ENCODE measurements at regions not wholly inside any gene's neighbourhood (a gene's known extent, or its start where the extent isn't known, plus 50 kb on each side); places are given as distances from the start of the nearest gene placed in this dataset.

- Mint-ChIP-seq H3K27me3 (ENCODE audit: insufficient read depth, low read depth) (peaks cover 6% of the 10 kb centered on the region), H3K36me3 (no peaks in the 10 kb centered on the region), H3K4me3 (no peak overlapping the region), H3K9me3 (no peaks in the 10 kb centered on the region), H3K4me1 (peaks cover 13% of the 10 kb centered on the region), H3K27ac (no peak overlapping the region)
- H3F3A ChIP-seq (ENCODE audit: low read depth) = no peaks in the 10 kb centered on the region
- no peak overlapping the region for H3K4me3 ChIP-seq
- no peaks in the 10 kb centered on the region for H3K4me1 ChIP-seq
- no peak for DNase-seq (ENCODE audit: low spot score)
- no peak for TF ChIP-seq CTCF (IDR thresholded peaks at IDR 0.05)
- no peak for TF ChIP-seq EZH2 (IDR thresholded peaks at IDR 0.05)
- TF ChIP-seq EZH2phosphoT487 (IDR thresholded peaks at IDR 0.05) = no peak
- H3K79me2 ChIP-seq (ENCODE audit: low read depth) = no peaks in the 10 kb centered on the region
- no peak overlapping the region for H2AFZ ChIP-seq (replicated peaks)
- H3K36me3 ChIP-seq = no peaks in the 10 kb centered on the region
- no peaks in the 10 kb centered on the region for H4K20me1 ChIP-seq (ENCODE audit: low read depth)
- no peak overlapping the region for H3K27ac ChIP-seq
- H3K9me3 ChIP-seq (ENCODE audit: low read depth) = no peaks in the 10 kb centered on the region
- H3K9ac ChIP-seq = no peak overlapping the region
- H3K27me3 ChIP-seq = no peaks in the 10 kb centered on the region
- H3K4me2 ChIP-seq = no peak overlapping the region
These were observed 113.6 kb upstream of the GADD45A start for GRCh38 chr1:67571406-67571805.

GRCh38 chr1:67571901-67572593 lies 113.0 kb upstream of the GADD45A start:
- H3K36me3 Mint-ChIP-seq = no peaks in the 10 kb centered on the region
- no peaks in the 10 kb centered on the region for H3K79me2 ChIP-seq (ENCODE audit: low read depth)
- H3K4me1 Mint-ChIP-seq = peaks cover 13% of the 10 kb centered on the region
- no peaks in the 10 kb centered on the region for H3K9me3 Mint-ChIP-seq
- H3K9me3 ChIP-seq (ENCODE audit: low read depth) = no peaks in the 10 kb centered on the region
- H3K27ac ChIP-seq = no peak overlapping the region
- H2AFZ ChIP-seq (replicated peaks) = no peak overlapping the region
- no peak overlapping the region for H3K4me3 Mint-ChIP-seq
- H3K4me1 ChIP-seq = no peaks in the 10 kb centered on the region
- no peak overlapping the region for H3K4me3 ChIP-seq
- H3K9ac ChIP-seq = no peak overlapping the region
- peaks cover 6% of the 10 kb centered on the region for H3K27me3 Mint-ChIP-seq (ENCODE audit: insufficient read depth, low read depth)
- no peaks in the 10 kb centered on the region for H4K20me1 ChIP-seq (ENCODE audit: low read depth)
- H3F3A ChIP-seq (ENCODE audit: low read depth) = no peaks in the 10 kb centered on the region
- no peak for TF ChIP-seq CTCF (IDR thresholded peaks at IDR 0.05)
- TF ChIP-seq EZH2 (IDR thresholded peaks at IDR 0.05) = no peak
- TF ChIP-seq EZH2phosphoT487 (IDR thresholded peaks at IDR 0.05) = no peak
- no peak for DNase-seq (ENCODE audit: low spot score)
- no peak overlapping the region for H3K4me2 ChIP-seq
- no peaks in the 10 kb centered on the region for H3K36me3 ChIP-seq
- H3K27me3 ChIP-seq = no peaks in the 10 kb centered on the region
- no peak overlapping the region for H3K27ac Mint-ChIP-seq

GRCh38 chr1:67572594-67573221 lies 112.3 kb upstream of the GADD45A start:
- Histone ChIP-seq H2AFZ (replicated peaks) (no peak overlapping the region), H3K9me3 (ENCODE audit: low read depth) (no peaks in the 10 kb centered on the region), H3K4me2 (no peak overlapping the region), H3K27me3 (no peaks in the 10 kb centered on the region), H3K36me3 (no peaks in the 10 kb centered on the region), H3K79me2 (ENCODE audit: low read depth) (no peaks in the 10 kb centered on the region), H3K4me3 (no peak overlapping the region), H3K9ac (no peak overlapping the region), H3K27ac (no peak overlapping the region), H3K4me1 (no peaks in the 10 kb centered on the region), H4K20me1 (ENCODE audit: low read depth) (no peaks in the 10 kb centered on the region), H3F3A (ENCODE audit: low read depth) (no peaks in the 10 kb centered on the region)
- no peaks in the 10 kb centered on the region for H3K36me3 Mint-ChIP-seq
- H3K4me1 Mint-ChIP-seq = peaks cover 13% of the 10 kb centered on the region
- H3K27me3 Mint-ChIP-seq (ENCODE audit: insufficient read depth, low read depth) = peaks cover 6% of the 10 kb centered on the region
- DNase-seq (ENCODE audit: low spot score) = no peak
- TF ChIP-seq EZH2 (IDR thresholded peaks at IDR 0.05) (no peak), EZH2phosphoT487 (IDR thresholded peaks at IDR 0.05) (no peak), CTCF (IDR thresholded peaks at IDR 0.05) (no peak)
- no peak overlapping the region for H3K27ac Mint-ChIP-seq
- no peaks in the 10 kb centered on the region for H3K9me3 Mint-ChIP-seq
- no peak overlapping the region for H3K4me3 Mint-ChIP-seq
